Mesendoderm (in vitro differentiated cells): ENCODE measurements at regions not wholly inside any gene's neighbourhood (a gene's known extent, or its start where the extent isn't known, plus 50 kb on each side); places are given as distances from the start of the nearest gene placed in this dataset.

Source experiments
- DNase-seq: peaks from one replicate; pipeline ENCODE4 v3.0.0; 2013
- H2AK5ac ChIP-seq: 2 replicates; pipeline ENCODE4 v1.6.1; 2013; ENCODE audit warnings: low read length, inconsistent platforms
- H2BK120ac ChIP-seq: 2 replicates; pipeline ENCODE4 v1.6.1; 2013; ENCODE audit warnings: low read depth, mild to moderate bottlenecking, low read length, moderate library complexity, mixed read lengths
- H2BK15ac ChIP-seq: replicated peaks from 2 replicates; pipeline ENCODE4 v1.6.1; 2013; ENCODE audit warnings: low read depth, mild to moderate bottlenecking, moderate library complexity
- H2BK5ac ChIP-seq: 2 replicates; pipeline ENCODE4 v1.6.1; 2013; ENCODE audit warnings: low read length, inconsistent platforms
- H3K18ac ChIP-seq: 2 replicates; pipeline ENCODE4 v1.6.1; 2013; ENCODE audit warnings: mild to moderate bottlenecking, low read length, mixed read lengths
- H3K23ac ChIP-seq: one replicate; pipeline ENCODE4 v1.6.1; 2013; ENCODE audit warnings: low read length
- H3K27ac ChIP-seq: 2 replicates; pipeline ENCODE4 v1.5.1; 2013; ENCODE audit warnings: low read depth, mild to moderate bottlenecking, inconsistent platforms, low read length, moderate library complexity
- H3K27me3 ChIP-seq: 2 replicates; pipeline ENCODE4 v1.6.1; 2013; ENCODE audit warnings: low read length, control low read depth, mild to moderate bottlenecking, inconsistent platforms; ENCODE audit not compliant: insufficient read depth, poor library complexity
- H3K36me3 ChIP-seq: 2 replicates; pipeline ENCODE4 v1.6.1; 2013; ENCODE audit warnings: low read length, inconsistent platforms; ENCODE audit not compliant: control insufficient read depth, insufficient read depth
- H3K4ac ChIP-seq: one replicate; pipeline ENCODE4 v1.6.1; 2013; ENCODE audit warnings: low read depth, mild to moderate bottlenecking, low read length, moderate library complexity
- H3K4me1 ChIP-seq: 2 replicates; pipeline ENCODE4 v1.6.1; 2013; ENCODE audit warnings: low read depth, low read length, inconsistent platforms; ENCODE audit not compliant: control insufficient read depth
- H3K4me2 ChIP-seq: 2 replicates; pipeline ENCODE4 v1.6.1; 2013; ENCODE audit warnings: low read length
- H3K4me3 ChIP-seq: 2 replicates; pipeline ENCODE4 v1.5.1; 2013; ENCODE audit warnings: mild to moderate bottlenecking, low read length
- H3K56ac ChIP-seq: one replicate; pipeline ENCODE4 v1.6.1; 2013; ENCODE audit warnings: low read length
- H3K79me1 ChIP-seq: 2 replicates; pipeline ENCODE4 v1.6.1; 2013; ENCODE audit warnings: low read length, inconsistent platforms
- H3K79me2 ChIP-seq: 2 replicates; pipeline ENCODE4 v1.6.1; 2013; ENCODE audit warnings: mild to moderate bottlenecking, low read length; ENCODE audit not compliant: control insufficient read depth, insufficient read depth
- H3K9ac ChIP-seq: 2 replicates; pipeline ENCODE4 v1.6.1; 2013; ENCODE audit warnings: low read length, inconsistent platforms
- H4K5ac ChIP-seq: one replicate; pipeline ENCODE4 v1.6.1; 2013; ENCODE audit warnings: low read length
- H4K8ac ChIP-seq: one replicate; pipeline ENCODE4 v1.6.1; 2013; ENCODE audit warnings: low read depth, mild to moderate bottlenecking, control low read depth, low read length, moderate library complexity
- WGBS: extraction: QIAGEN DNeasy Blood & Tissue Kit; methylation state at CpG from one replicate; pipeline ENCODE4 v1.1.7; 2013; ENCODE audit warnings: low lambda C conversion rate, missing lambda C conversion rate; ENCODE audit not compliant: insufficient coverage; ENCODE audit errors: extremely low coverage; 5-methylcytosine and 5-hydroxymethylcytosine counted together

DNA sequence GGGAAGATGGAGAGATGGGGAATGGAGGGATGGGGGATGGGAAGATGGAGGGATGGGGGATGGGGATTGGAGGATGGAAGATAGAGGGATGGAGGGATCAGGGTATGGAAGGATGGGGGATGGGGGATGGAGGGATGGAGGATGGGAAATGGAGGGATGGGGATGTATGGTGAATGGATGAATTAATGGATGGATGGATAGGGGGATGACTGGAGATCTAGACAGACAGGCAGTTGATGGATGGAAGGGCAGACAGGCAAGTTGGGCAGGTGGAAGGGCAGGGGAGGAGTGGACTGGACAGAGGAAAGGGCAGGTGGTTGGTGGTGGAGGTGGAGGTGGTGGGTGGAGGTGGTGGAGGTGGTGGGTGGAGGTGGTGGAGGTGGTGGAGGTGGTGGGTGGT, 167.2 kb downstream of the C9orf50 start:
- no peaks in the 10 kb centered on the region for H3K79me2 ChIP-seq
- no peak overlapping the region for H2AK5ac ChIP-seq
- no peaks in the 10 kb centered on the region for H3K27me3 ChIP-seq
- no peak overlapping the region for H2BK120ac ChIP-seq
- no peaks in the 10 kb centered on the region for H3K36me3 ChIP-seq
- no peak overlapping the region for H2BK5ac ChIP-seq
- DNase-seq = no peak
- peaks cover 1% of the 10 kb centered on the region for H3K4me1 ChIP-seq
- H3K79me1 ChIP-seq = no peaks in the 10 kb centered on the region
- no peak overlapping the region for H4K8ac ChIP-seq
- H3K4me2 ChIP-seq = no peak overlapping the region
- H4K5ac ChIP-seq = no peak overlapping the region
- no peak overlapping the region for H3K56ac ChIP-seq
- no peak overlapping the region for H3K4me3 ChIP-seq
- H3K18ac ChIP-seq = no peak overlapping the region
- H3K27ac ChIP-seq = no peak overlapping the region
- no peak overlapping the region for H3K9ac ChIP-seq
- H3K23ac ChIP-seq = no peak overlapping the region
- no peak overlapping the region for H3K4ac ChIP-seq
- no peak overlapping the region for H2BK15ac ChIP-seq

DNA sequence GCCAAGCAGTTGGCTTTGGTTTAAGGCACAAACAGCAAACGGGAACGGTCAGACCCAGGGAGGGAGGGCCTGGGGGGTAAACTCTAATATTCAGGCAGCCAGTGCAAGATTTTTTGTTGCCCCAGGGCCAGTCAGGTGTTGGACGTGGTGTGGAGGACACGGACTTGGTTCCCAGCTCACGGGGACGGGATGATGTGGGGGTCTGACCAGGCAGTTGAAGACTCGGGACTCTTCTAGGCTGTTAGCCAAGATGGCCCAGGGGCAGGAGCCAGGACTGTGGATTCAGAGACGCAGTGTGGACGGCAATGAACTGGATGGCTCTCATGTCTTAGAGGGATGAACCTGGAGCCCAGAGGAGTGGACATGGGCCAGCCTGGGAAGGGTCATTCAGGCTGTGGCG, 169.2 kb downstream of the C9orf50 start:
- Histone ChIP-seq H2BK15ac (no peak overlapping the region), H3K79me2 (no peaks in the 10 kb centered on the region), H3K27me3 (no peaks in the 10 kb centered on the region), H2BK5ac (no peak overlapping the region), H4K8ac (no peak overlapping the region), H3K4ac (no peak overlapping the region), H3K79me1 (no peaks in the 10 kb centered on the region), H2AK5ac (no peak overlapping the region), H3K36me3 (no peaks in the 10 kb centered on the region), H3K23ac (no peak overlapping the region), H3K9ac (no peak overlapping the region), H3K4me1 (no peaks in the 10 kb centered on the region), H2BK120ac (no peak overlapping the region), H3K4me2 (no peak overlapping the region), H3K18ac (no peak overlapping the region), H3K4me3 (no peak overlapping the region), H4K5ac (no peak overlapping the region), H3K56ac (no peak overlapping the region), H3K27ac (no peak overlapping the region)
- no peak for DNase-seq
- no CpG with 5 or more reads among the region's 10 CpGs for WGBS

GRCh38 chr9:129451089-129451656, 169.7 kb downstream of the C9orf50 start:
- no peaks in the 10 kb centered on the region for H3K79me2 ChIP-seq

DNA sequence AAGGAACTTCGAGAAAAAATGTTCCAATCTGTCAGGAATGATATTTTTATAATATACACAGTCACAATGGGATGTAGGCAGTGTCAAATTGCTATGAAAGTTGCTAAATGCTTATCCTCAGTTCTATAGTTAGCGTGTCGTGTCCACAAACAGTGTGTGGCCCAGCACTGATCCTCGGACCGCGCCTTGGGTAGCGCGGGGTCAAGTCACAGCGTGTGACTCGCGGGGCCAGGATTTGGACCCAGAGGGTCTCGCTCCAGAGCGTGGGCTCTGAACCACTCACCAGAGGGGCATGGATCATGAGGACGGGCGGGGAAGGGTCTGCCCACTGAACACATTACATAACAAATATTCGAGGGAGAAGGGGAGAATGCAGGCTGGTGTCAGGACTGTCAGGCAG, 171.8 kb downstream of the C9orf50 start:
- Histone ChIP-seq H3K4me2 (no peak overlapping the region), H2BK120ac (no peak overlapping the region), H3K79me2 (no peaks in the 10 kb centered on the region), H3K9ac (no peak overlapping the region), H3K27me3 (no peaks in the 10 kb centered on the region), H2BK5ac (no peak overlapping the region), H4K8ac (no peak overlapping the region), H2BK15ac (no peak overlapping the region), H3K4ac (no peak overlapping the region), H3K36me3 (no peaks in the 10 kb centered on the region), H4K5ac (no peak overlapping the region), H3K23ac (no peak overlapping the region), H3K79me1 (no peaks in the 10 kb centered on the region), H3K4me3 (no peak overlapping the region), H3K56ac (no peak overlapping the region), H2AK5ac (no peak overlapping the region), H3K18ac (no peak overlapping the region), H3K27ac (no peak overlapping the region), H3K4me1 (no peaks in the 10 kb centered on the region)
- WGBS = no CpG with 5 or more reads among the region's 16 CpGs
- DNase-seq = no peak

More at GRCh38 chr9:129451089-129451656, 169.7 kb downstream of the C9orf50 start:
- H3K4ac ChIP-seq = no peak overlapping the region
- no CpG with 5 or more reads among the region's 19 CpGs for WGBS
- H3K9ac ChIP-seq = no peak overlapping the region
- H3K18ac ChIP-seq = peak overlapping the region; percentile 3
- H4K8ac ChIP-seq = no peak overlapping the region
- H3K56ac ChIP-seq = peak overlapping the region; percentile 65
- no peaks in the 10 kb centered on the region for H3K4me1 ChIP-seq
- H3K36me3 ChIP-seq = no peaks in the 10 kb centered on the region
- H3K4me3 ChIP-seq = no peak overlapping the region
- no peak overlapping the region for H3K4me2 ChIP-seq
- no peak overlapping the region for H4K5ac ChIP-seq
- no peak overlapping the region for H2BK120ac ChIP-seq
- H3K23ac ChIP-seq = no peak overlapping the region
- H2BK15ac ChIP-seq = no peak overlapping the region
- no peaks in the 10 kb centered on the region for H3K79me1 ChIP-seq
- H2BK5ac ChIP-seq = no peak overlapping the region
- H3K27ac ChIP-seq = no peak overlapping the region
- no peak for DNase-seq
- no peaks in the 10 kb centered on the region for H3K27me3 ChIP-seq
- no peak overlapping the region for H2AK5ac ChIP-seq

DNA sequence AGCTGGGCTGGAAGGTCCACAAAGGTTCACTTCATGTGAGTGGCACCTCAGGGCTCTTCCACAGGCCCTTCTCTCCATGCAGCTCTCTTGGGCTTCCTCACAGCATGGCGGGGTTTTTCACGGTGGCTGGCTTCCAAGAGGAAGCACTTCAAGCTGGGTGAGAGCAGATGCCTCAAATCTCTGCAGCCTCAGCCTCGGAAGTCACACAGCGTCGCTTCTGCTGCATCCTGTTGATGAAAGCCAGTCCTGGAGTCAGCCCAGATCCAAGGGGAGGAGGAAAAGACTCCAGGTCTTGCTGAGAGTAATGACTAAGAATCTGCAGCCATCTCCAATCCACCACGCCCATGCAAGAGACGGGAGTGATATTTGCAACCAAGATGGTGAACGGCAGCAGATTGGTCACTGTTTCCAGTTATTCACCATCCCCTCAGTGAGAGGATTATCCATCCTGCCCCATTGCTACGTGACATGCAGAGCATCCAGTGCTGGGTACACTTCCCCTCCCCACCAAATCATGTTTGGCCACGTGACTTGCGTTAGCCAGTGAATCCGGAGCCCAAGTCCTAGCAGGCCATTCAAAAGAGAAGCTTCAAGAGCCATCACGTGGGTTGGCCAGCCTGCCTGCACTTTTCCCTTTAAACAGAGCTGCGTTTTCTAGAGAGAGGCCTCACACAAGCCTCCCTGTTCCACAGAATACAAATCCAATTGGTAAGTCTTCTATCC, 173.9 kb downstream of the C9orf50 start:
- Histone ChIP-seq H2BK120ac (no peak overlapping the region), H4K5ac (no peak overlapping the region), H3K27ac (no peak overlapping the region), H3K18ac (no peak overlapping the region), H3K36me3 (no peaks in the 10 kb centered on the region), H2AK5ac (no peak overlapping the region), H3K23ac (no peak overlapping the region), H3K4me3 (no peak overlapping the region), H3K4me2 (no peak overlapping the region), H3K4me1 (no peaks in the 10 kb centered on the region), H3K79me2 (no peaks in the 10 kb centered on the region), H2BK5ac (no peak overlapping the region), H3K9ac (no peak overlapping the region), H3K27me3 (no peaks in the 10 kb centered on the region), H4K8ac (no peak overlapping the region), H2BK15ac (no peak overlapping the region), H3K79me1 (no peaks in the 10 kb centered on the region), H3K56ac (no peak overlapping the region), H3K4ac (no peak overlapping the region)
- no CpG with 5 or more reads among the region's 14 CpGs for WGBS
- DNase-seq = no peak

DNA sequence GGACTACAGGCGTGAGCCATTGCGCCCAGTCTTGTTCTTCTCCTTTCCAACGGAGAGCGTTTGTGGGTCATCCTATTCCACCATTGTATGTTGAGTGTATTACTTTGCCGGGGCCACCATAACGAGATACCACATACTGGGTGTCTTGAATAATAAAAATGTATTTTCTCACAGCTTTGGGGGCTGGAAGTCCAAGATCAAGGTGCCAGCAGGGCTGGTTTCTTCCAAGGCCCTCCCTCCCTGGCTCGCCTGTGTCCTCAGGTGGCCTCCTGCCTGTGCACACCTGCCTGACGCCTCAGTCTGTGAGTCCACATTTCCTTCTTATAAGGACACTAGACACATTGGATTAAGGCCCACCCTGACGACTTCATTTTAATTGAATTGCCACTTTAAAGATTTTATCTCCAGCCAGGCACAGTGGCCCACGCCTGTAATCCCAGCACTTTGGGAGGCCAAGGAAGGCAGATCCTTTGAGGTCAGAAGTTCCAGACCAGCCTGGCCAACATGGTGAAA, 175.1 kb downstream of the C9orf50 start:
- Histone ChIP-seq H2BK5ac (no peak overlapping the region), H3K9ac (no peak overlapping the region), H3K4me3 (no peak overlapping the region), H2BK15ac (no peak overlapping the region), H3K4me1 (no peaks in the 10 kb centered on the region), H3K79me2 (no peaks in the 10 kb centered on the region), H3K27ac (no peak overlapping the region), H2BK120ac (no peak overlapping the region), H4K8ac (no peak overlapping the region), H3K79me1 (no peaks in the 10 kb centered on the region), H3K4me2 (no peak overlapping the region), H2AK5ac (no peak overlapping the region), H4K5ac (no peak overlapping the region), H3K23ac (no peak overlapping the region), H3K18ac (no peak overlapping the region), H3K36me3 (no peaks in the 10 kb centered on the region), H3K27me3 (no peaks in the 10 kb centered on the region), H3K56ac (no peak overlapping the region), H3K4ac (no peak overlapping the region)
- DNase-seq = no peak
- WGBS = no CpG with 5 or more reads among the region's 10 CpGs
